Stimulated activated CD4-positive, alpha-beta T cell treated with anti-CD3 and anti-CD28 coated beads, TNF-alpha, amount 100 ng/mL, for 48 hours (primary cell): ENCODE measurements at regions not wholly inside any gene's neighbourhood (a gene's known extent, or its start where the extent isn't known, plus 50 kb on each side); places are given as distances from the start of the nearest gene placed in this dataset.
"Not testable (repeated sequence)": the region's sequence is repeated elsewhere in the genome, so short reads cannot be mapped to it uniquely, and the experiment has no call there.

Experiments used
- DNase-seq, 3 donors: peaks; one replicate each; pipeline ENCODE4 v3.0.0-alpha.2; 2020; ENCODE audit warnings: low read depth in 3 of 3

DNA sequence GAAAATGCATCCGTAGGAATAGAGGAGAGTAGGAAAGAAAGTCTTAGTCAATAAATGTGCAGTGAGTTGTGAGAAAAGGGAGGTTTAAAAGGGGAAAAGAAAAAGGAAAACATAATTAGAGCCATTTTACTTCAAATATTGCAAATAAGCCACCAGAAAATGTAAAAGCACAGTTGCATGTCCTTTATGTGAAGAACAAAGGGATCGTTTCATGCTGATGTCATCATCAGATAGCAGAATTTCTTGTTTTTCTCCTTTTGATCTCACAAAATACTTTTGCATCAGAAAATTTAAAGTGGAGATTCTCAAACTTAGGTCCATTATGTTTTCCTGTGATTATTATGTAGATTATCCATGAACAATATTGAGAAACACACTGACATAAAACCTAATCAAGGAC is 166.7 kb downstream of the HAO1 start:
- no peak for DNase-seq

DNA sequence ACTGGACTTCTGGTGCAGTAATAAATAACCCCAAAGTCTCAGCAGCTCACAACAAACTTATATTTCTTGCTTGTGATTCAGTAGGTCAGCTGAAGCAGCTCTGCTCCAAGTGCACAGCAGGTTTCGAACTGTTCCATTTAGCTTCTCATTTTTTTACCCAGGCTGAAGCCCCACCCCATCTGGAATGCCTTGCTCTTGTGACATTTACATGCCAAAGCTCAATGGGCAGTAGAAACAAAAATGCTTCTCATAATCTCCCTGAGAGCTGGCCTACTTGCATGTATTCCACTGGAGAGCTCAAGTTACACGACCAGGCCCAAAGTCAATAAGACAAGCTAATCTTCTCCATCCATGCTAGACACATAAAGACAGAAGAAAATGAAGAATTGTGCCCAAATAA is 165.2 kb downstream of the HAO1 start:
- DNase-seq: no peak

DNA sequence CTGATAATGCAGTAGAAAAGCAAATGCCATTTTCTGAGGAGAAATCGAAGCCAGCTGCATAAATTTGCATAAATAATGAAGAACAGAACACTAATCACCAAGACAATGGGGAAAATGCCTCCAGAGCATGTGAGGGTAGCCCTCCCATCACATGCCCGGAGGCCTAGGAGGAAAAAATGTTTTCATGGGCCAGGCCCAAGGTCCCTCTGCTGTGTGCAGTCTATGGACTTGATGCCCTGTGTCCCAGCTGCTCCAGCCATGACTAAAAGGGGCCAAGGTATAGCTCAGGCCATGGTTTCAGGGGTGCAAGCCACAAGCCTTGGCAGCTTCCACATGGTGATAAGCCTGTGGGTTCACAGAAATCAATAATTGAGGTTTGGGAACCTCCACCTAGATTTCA is 164.1 kb downstream of the HAO1 start:
- no peak for DNase-seq

DNA sequence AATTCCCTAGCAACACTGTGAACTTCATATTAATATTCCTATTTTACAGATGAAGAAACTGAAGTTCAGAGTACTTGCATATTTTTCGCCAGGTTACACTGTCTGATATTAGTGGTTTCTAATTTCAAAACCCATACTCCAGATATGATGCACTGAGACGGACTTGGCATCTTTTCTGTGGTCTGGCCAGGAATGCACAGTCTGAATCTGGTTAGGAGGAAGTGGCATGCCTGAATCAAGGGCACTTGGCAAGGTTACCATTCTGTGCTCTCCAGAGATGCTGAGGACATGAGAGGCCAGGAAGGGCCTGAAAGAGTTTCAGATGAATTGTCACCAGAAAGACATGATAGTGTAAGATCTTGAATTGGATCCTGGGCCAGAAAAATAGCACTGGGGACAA is 150.1 kb downstream of the HAO1 start:
- no peak for DNase-seq

DNA sequence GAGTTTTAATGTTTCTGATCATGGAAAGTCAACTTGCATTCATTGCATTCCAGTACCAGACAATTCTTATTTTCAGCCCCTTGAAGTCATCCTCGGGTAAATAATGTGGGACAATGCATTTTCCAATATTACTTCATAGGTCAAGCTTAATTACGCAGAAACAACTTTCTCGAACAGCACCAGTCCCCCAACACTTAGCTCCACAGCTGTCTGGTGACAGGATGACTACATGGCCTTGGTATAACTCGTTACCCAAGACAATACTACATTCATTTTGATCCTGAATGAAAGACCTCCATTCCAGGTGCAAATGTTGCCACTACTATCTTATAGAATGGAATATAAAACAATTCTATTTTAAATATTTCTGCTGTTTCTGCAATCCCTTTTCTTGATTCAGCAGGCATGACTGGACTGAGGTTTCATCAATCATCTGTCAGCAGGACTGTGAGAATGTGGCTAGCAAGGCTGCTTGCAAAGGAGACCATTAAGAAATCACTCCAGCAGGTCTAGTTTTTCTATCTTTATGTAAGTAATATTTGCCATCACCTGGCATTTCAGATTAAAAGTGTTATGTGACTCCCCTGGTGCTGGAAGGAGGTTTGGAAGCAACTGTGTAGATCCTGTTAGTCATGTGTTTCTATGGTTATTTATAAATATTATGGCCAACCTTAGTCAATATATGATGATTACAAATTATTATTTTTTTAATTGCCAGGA is 147.9 kb downstream of the HAO1 start:
- no peak for DNase-seq

DNA sequence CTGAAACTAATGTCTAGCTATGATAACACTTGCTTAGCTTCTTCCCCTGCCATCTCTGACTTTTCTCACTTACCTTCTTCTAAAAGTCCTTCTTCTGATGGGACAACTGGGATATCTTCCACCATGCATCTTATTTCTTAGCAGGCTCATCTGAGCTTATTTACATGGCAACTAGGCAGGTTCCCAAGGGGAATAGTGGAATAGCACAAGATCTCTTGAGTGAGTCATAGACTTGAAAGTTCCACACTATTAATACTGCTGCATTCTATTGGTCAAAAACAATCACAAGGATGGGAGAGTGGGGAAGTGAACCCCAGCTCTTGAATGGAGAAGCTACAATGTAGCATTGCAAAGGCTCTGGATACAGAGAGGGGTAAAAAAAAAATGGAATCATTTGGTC is 142.1 kb downstream of the HAO1 start:
- DNase-seq: no peak

DNA sequence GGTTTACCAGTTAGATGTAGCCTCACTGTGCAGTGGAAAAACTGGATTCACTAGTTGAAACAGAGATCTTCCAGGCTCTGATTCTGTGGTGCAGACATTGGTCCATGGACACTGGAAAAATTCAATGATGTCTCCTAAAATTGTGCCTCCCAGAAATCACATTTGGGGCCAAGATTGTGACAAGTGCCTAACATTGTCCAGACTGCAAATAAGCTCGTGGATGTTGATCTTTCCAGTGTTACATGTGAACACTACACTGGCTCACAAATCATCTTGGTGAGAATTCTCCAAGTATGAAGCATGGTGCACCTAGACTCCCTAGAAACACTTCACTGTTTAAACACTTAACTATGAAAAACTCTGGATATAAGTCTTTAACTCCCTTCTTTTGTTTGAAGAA is 140.4 kb downstream of the HAO1 start:
- DNase-seq: no peak

DNA sequence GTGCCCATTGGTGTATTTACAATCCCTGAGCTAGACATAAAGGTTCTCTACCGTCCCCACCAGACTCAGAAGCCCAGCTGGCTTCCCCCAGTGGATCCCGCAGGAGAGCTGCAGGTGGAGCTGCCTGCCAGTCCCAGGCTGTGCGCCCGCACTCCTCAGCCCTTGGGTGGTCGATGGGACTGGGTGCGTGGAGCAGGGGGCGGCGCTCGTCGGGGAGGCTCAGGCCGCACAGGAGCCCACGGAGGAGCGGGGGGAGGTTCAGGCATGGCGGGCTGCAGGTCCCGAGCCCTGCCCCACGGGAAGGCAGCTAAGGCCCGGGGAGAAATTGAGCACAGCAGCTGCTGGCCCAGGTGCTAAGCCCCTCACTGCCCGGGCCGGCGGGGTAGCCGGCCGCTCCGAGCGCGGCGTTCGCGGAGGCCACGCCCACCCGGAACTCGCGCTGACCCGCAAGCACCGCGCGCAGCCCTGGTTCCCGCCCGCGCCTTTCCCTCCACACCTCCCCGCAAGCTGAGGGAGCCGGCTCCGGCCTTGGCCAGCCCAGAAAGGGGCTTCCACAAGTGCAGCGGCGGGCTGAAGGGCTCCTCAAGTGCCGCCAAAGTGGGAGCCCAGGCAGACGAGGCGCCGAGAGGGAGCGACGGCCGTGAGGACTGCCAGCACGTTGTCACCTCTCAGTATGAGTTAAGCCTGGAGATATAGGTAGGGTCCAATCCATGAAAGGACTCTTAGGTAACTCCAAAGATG is 136.7 kb downstream of the HAO1 start:
- not testable (repeated sequence) for DNase-seq

DNA sequence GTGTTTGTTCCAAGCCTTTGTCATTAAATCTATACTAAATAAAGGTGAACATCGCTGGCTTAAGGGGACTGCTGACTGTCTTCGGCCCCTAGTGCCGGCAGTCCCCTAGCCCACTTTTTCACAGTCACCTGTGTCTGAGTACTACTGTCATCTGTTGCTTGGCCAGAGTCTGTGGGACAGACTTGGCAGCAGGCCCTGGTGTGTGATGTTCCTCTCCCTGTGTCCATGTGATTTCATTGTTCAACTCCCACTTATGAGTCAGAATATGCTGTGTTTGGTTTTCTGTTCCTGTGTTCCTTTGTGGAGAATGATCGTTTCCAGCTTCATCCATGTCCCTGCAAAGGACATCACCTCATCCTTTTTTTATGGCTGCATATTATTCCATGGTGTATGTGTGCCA is 133.4 kb downstream of the HAO1 start:
- no peak for DNase-seq

DNA sequence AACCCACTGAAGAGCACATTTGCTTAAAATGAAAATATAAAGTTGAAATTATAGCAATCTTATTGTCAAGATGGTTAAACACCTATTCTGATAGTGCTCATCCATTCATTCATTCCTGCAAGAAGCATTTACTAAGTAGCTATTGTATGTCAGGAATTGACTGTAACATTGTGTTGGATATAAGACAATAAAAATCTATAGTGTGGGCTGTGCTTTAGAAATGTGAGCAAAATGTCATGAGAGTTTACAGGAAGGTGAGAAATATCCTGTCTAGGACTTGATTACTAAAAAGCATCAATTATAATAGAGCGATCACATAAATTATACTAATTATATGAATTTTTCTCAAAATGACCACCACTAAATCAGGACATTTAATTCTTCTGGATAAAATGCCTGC is 123.0 kb downstream of the HAO1 start:
- DNase-seq: no peak

DNA sequence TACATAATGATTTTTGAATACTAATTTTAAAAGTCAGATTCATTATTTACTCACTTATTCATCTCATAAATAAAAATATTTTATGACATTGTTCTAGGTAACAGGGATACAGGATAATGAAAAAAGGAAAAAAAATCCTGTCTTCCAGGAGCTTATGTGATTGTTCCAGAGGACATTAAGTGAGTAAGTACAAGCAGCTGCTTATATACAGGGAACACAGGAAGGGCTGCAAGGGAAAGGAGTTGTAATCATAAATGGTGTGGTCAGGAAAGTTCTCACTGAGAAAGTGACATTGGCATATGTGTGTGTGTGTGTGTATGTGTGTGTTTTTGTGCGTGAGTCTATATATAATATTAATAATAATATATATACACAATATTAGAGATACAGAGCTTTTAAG is 121.8 kb downstream of the HAO1 start:
- no peak for DNase-seq

DNA sequence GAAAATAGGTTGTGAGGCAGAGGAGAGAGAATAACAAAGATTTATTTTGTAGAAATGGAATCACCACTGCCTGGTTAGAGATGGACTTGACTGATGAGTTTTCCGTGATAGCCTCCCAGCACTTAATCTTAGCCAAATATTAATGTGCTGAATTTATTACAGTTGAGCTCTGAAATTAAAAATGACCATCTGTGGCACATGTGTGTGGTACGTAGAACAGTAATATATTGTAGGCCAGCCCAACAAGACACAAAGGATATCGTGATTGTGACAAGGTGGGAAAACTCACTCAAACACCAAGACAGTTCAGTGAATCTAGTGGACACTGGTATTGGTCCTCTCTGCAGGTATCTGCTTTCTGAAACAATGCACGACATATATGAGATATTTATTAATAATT is 119.4 kb downstream of the HAO1 start:
- no peak for DNase-seq

DNA sequence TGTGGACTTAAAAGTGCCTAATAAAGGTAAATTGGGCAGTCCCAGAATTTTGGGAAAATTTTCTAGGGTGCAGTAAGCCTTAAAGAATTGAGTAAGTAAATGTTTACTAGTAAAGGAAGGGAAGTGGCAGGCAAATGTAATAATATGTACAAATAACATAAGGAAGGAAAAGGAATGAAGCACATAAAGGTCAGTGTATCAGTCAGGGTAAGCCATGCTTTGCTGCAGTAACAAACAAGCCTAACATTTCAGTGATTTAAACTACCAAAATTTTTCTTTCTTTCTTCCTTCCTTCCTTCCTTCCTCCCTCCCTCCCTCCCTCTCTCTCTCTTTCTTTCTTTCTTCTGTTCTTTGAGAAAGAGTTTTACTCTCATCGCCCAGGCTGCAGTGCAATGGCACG is 117.5 kb downstream of the HAO1 start:
- no peak for DNase-seq

DNA sequence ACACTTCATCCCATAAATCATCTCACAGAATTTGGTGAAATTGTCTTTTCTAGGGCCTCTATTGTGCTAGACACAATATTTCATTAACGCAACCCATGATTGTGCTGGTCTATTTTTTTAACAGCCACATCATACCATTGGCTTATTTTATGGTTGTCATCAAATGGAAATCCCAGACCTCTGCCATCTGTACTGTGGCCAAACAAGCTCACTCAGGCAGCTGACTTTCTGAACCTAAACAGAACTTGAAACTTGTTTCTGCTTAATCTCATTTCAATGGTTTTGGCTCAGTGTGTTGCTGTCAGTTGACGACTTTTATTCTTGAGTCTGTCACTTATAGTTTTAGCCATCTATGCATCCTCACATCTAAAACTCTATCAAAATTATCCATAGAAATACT is 111.8 kb downstream of the HAO1 start:
- DNase-seq: no peak

DNA sequence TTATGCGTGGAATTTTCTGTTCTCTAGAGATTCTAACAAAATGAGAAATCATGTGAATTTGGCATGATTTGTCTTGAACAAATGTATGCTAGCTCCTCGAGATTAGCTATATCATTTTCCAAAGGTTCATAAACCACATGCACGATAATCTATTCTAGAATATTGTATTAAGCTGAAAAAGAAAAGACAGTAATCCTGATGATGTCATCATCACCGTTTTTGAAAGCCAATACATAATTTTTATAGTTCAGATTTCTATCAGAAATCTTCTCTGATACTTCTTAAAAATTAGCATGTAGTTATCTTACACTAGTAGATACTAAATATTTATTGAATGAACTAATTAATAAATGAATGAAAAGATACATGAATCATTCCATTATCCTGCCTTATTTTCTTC is 111.2 kb downstream of the HAO1 start:
- DNase-seq: no peak

DNA sequence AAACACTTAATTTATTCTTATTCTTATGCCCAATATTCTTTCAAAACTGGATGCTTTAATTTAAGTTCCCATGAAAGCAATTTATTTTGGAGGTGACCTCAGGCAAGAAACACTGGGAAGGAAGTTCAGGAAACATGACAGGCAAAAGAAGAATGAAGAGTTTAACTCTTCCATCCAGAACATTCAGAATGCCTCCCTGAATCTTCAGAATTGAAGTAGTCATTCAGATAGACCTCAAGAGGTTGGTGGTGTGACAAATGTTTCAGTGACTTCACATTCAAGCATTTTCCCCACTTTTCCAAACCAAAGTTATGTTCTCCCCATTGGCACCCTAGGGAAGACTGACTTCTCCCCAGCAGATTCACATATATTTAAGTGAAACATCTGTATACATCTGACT is 110.5 kb downstream of the HAO1 start:
- DNase-seq: no peak
